Breast epithelium (tissue), 3 donors: ENCODE measurements at regions not wholly inside any gene's neighbourhood (a gene's known extent, or its start where the extent isn't known, plus 50 kb on each side); places are given as distances from the start of the nearest gene placed in this dataset.

Source experiments
- POLR2A ChIP-seq: fragments of 450-650 bp; IDR thresholded peaks from one replicate; pipeline ENCODE4 v1.6.1; 2016; ENCODE audit warnings: antibody characterized with exemption, mild to moderate bottlenecking, moderate library complexity
- TF ChIP-seq, protein P1 (sequence below), 3 donors: fragments of 450-650 bp; IDR thresholded peaks; one replicate each; pipeline ENCODE4 v1.5.1; 2016 to 2017; ENCODE audit warnings: antibody characterized with exemption in 3 of 3, mild to moderate bottlenecking in 3 of 3, moderate library complexity in 3 of 3

DNA sequence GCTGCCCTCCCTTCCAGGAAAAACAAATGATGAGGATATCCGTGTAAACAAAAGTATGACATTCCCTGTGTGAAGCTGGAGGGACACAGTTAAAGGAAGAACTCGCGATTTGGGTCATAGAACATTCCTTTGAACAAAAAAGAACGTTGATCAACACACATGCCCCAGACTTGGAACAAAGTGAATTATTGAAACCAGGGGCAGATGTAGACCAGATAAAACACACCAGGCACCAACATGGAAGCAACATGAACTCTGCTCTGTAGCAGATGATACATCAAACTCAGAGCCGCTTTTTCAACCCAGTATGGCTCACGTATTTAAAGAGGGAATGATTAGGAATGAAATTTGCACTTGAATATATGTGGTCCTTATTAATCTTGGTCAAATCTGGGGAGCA, 206.5 kb downstream of the TMEM182 start:
- TF ChIP-seq, protein P1, sequence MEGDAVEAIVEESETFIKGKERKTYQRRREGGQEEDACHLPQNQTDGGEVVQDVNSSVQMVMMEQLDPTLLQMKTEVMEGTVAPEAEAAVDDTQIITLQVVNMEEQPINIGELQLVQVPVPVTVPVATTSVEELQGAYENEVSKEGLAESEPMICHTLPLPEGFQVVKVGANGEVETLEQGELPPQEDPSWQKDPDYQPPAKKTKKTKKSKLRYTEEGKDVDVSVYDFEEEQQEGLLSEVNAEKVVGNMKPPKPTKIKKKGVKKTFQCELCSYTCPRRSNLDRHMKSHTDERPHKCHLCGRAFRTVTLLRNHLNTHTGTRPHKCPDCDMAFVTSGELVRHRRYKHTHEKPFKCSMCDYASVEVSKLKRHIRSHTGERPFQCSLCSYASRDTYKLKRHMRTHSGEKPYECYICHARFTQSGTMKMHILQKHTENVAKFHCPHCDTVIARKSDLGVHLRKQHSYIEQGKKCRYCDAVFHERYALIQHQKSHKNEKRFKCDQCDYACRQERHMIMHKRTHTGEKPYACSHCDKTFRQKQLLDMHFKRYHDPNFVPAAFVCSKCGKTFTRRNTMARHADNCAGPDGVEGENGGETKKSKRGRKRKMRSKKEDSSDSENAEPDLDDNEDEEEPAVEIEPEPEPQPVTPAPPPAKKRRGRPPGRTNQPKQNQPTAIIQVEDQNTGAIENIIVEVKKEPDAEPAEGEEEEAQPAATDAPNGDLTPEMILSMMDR (IDR thresholded peaks at IDR 0.05): no peak
- no peak for TF ChIP-seq POLR2A
